IgD-negative memory B cell (primary cell): ENCODE measurements at regions not wholly inside any gene's neighbourhood (a gene's known extent, or its start where the extent isn't known, plus 50 kb on each side); places are given as distances from the start of the nearest gene placed in this dataset.
"Not testable (repeated sequence)": the region's sequence is repeated elsewhere in the genome, so short reads cannot be mapped to it uniquely, and the experiment has no call there.

ENCODE experiments used
- H3K27ac Mint-ChIP-seq, 3 donors: one replicate each; pipeline ENCODE4 v1.8.0; 2020 to 2022; ENCODE audit warnings: mild to moderate bottlenecking in 3 of 3, mixed read lengths in 3 of 3, moderate library complexity in 1 of 3
- H3K27me3 Mint-ChIP-seq: one replicate; pipeline ENCODE4 v1.8.0; 2021; ENCODE audit warnings: mixed read lengths
- H3K36me3 Mint-ChIP-seq: one replicate; pipeline ENCODE4 v1.8.0; 2020; ENCODE audit warnings: mild to moderate bottlenecking, mixed read lengths
- H3K4me1 Mint-ChIP-seq, 3 donors: one replicate each; pipeline ENCODE4 v1.8.0; 2020 to 2022; ENCODE audit warnings: mixed read lengths in 3 of 3, mild to moderate bottlenecking in 1 of 3
- H3K4me3 Mint-ChIP-seq, 4 donors: one replicate each; pipeline ENCODE4 v1.8.0; 2020 to 2022; ENCODE audit warnings: mild to moderate bottlenecking in 4 of 4, mixed read lengths in 4 of 4, moderate library complexity in 3 of 4
- H3K9me3 Mint-ChIP-seq, 3 donors: one replicate each; pipeline ENCODE4 v1.8.0; 2020 to 2021; ENCODE audit warnings: mixed read lengths in 3 of 3, mild to moderate bottlenecking in 1 of 3

DNA sequence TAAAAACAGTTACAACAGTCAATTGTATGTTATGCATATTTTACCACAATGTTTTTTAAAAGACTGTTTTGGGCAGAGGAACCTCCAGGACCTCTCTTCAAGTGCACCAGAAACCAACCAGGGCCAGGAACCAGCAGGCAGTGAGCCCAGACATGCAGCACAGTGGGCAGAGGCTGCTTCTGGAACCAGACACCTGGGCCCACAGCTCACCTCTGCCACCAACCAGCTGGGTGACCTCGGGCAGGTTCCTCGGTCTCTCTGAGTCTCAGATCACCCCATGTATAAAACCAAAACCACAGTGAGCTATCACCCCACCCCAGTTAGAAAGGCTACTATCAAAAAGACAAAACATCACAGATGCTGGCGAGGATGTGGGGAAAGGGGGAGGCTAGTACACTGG lies 161.0 kb downstream of the C16orf95 start:
- Mint-ChIP-seq H3K27me3 (no peaks in the 10 kb centered on the region), H3K36me3 (no peaks in the 10 kb centered on the region), H3K9me3 (peaks cover 0 to 5% (median 2%) of the 10 kb centered on the region in 3 donors), H3K27ac (no peak overlapping the region), H3K4me3 (no peak overlapping the region), H3K4me1 (no peaks in the 10 kb centered on the region)

DNA sequence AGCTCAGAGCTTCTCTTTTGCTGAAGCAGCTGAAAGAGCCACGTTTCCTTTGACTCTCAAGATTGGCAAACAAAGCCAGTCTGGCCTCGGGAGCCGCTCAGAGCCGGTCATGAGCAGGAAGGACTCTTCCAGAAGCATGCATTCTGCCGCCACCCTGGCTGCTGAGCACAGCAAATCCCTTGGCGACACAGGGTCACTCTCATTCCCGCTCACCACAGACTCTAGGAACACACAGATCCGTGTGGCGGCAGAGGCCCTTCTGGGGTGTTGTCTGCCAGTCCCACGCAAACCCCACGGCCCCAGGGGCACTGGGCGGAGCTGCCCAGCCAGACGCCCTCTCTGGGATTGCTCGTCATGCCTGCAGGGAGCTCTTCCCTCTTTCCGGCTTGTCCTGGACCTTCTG lies 157.0 kb downstream of the C16orf95 start:
- no peaks in the 10 kb centered on the region for H3K36me3 Mint-ChIP-seq
- no peaks in the 10 kb centered on the region for H3K4me1 Mint-ChIP-seq
- H3K4me3 Mint-ChIP-seq = peak overlapping the region in 1 of 4 donors; percentile 17
- peaks cover 3 to 4% (median 3%) of the 10 kb centered on the region in 3 donors for H3K9me3 Mint-ChIP-seq
- peaks cover 2% of the 10 kb centered on the region for H3K27me3 Mint-ChIP-seq
- no peak overlapping the region for H3K27ac Mint-ChIP-seq

DNA sequence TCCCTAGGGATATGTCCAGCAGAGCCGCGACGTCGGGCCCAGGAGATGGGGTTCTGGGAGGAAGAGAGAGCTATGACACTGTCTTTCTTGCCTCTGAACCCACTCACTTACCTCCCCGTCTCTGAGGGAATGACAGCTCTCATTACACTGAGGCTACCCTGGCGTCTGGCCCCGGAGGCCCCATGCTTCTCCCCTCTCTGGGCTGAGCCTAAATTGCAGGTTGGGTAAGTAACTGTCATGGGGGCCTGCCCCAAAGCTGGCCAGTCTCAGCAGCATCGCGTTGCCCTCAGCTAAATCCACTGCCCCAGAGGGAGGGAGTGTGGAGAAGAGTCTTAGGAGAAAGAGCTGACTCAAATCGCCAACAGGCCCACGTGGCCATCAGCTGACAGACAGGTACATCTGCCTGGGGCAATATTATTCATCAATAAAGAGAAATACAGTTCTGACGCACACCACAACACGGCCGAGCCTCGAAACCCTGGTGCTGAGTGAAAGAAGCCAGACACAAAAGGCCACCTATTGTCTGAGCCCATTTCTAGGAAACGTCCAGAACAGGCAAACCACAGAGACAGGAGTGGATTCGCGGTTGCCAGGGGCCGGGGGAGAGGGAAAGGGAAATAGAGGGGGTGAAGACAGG lies 156.4 kb downstream of the C16orf95 start:
- Mint-ChIP-seq H3K36me3 (no peaks in the 10 kb centered on the region), H3K4me1 (no peaks in the 10 kb centered on the region), H3K27me3 (peaks cover 2% of the 10 kb centered on the region), H3K27ac (peak overlapping the region in 1 of 3 donors; percentile 66), H3K4me3 (no peak overlapping the region), H3K9me3 (peaks cover 3 to 4% (median 3%) of the 10 kb centered on the region in 3 donors)

DNA sequence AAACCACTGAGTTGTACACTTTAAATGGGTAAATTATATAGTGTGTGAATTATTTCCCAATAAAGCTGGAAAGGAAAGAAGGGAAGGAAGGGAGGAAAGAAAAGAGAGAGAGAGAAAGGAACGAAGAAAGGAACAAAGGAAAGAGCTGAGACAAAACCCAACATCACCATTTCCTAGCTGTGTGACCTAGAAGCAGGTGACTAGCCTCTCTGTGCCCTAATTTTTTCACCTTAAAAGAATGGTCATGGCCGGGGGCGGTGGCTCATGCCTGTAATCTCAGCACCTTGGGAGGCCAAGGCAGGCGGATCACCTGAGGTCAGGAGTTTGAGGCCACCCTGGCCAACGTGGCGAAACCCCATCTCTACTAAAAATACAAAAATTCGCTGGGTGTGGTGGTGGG lies 155.8 kb downstream of the C16orf95 start:
- H3K36me3 Mint-ChIP-seq, H3K27me3 Mint-ChIP-seq, H3K4me3 Mint-ChIP-seq, H3K9me3 Mint-ChIP-seq, H3K4me1 Mint-ChIP-seq: not testable (repeated sequence)
- H3K27ac Mint-ChIP-seq = peak overlapping the region in 1 of 3 donors; percentile 66

DNA sequence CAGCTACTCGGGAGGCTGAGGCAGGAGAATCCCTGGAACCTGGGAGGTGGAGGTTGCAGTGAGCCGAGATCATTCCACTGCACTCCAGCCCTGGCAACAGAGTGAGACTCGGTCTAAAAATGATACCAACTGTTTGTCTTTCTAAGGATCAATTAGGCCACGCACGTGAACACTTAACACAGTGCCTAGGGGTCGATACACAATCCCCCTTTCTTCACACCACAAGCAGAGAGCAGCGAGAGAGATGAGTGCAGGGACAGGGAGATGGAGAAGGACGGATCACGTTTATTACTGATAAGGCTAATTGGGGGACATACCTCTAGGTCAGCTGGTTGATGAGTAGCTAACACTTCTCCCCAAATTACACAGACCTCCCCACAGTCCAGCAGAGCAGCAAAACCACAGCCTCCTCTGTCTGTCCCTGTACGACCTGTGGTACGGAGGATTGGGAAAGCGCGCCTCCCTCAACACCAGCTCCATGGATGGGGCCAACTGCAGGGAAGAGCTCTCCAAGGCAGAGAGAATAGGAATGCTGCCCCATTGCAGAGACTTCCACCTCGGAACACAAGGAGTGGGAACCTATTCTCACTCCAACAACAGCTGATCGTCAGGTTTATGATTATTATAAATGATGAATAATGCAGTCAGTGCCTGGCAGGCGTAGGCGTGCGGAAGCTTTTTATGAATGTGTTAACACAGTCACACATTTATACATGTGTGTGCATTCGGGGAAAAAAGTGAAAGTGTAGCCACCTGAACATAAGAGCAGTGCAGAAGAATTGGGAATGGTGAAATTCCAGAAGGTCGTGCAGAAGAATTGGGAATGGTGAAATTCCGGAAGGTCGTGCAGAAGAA lies 155.1 kb downstream of the C16orf95 start:
- Mint-ChIP-seq H3K27ac (peak overlapping the region in 2 of 3 donors; percentile 66 to 88), H3K4me1 (no peaks in the 10 kb centered on the region), H3K9me3 (peaks cover 3 to 4% (median 4%) of the 10 kb centered on the region in 3 donors), H3K27me3 (peaks cover 2% of the 10 kb centered on the region), H3K36me3 (peaks cover 1% of the 10 kb centered on the region), H3K4me3 (peak overlapping the region in 2 of 4 donors; percentile 19 to 28)

DNA sequence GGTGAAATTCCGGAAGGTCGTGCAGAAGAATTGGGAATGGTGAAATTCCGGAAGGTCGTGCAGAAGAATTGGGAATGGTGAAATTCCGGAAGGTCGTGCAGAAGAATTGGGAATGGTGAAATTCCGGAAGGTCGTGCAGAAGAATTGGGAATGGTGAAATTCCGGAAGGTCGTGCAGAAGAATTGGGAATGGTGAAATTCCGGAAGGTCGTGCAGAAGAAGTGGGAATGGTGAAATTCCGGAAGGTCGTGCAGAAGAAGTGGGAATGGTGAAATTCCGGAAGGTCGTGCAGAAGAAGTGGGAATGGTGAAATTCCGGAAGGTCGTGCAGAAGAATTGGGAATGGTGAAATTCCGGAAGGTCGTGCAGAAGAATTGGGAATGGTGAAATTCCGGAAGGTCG lies 154.4 kb downstream of the C16orf95 start:
- H3K9me3 Mint-ChIP-seq, H3K4me3 Mint-ChIP-seq, H3K36me3 Mint-ChIP-seq, H3K27me3 Mint-ChIP-seq, H3K4me1 Mint-ChIP-seq, H3K27ac Mint-ChIP-seq: not testable (repeated sequence)

DNA sequence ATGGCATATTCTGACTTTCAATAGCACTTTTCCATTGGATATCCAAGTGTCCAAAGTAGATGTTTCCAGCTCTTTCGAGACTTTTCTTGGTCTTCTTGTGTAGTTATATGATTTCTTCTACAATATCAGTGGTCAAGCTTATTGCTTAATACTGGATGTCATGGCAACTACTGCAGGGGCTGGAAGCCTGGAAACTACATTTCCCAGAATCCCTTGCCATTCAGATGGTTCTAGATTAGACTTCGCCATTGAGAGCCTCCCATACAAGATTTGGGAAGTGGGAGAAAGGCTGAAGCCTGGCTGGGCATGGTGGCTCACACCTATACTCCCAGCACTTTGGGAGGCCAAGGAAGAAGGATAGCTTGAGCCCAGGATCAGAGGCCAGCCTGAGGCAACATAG lies 153.6 kb downstream of the C16orf95 start:
- peaks cover 1% of the 10 kb centered on the region for H3K36me3 Mint-ChIP-seq
- H3K27me3 Mint-ChIP-seq = peaks cover 2% of the 10 kb centered on the region
- H3K4me1 Mint-ChIP-seq = no peaks in the 10 kb centered on the region
- no peak overlapping the region for H3K4me3 Mint-ChIP-seq
- peaks cover 2 to 4% (median 3%) of the 10 kb centered on the region in 3 donors for H3K9me3 Mint-ChIP-seq
- H3K27ac Mint-ChIP-seq = peak overlapping the region in 1 of 3 donors; percentile 62

DNA sequence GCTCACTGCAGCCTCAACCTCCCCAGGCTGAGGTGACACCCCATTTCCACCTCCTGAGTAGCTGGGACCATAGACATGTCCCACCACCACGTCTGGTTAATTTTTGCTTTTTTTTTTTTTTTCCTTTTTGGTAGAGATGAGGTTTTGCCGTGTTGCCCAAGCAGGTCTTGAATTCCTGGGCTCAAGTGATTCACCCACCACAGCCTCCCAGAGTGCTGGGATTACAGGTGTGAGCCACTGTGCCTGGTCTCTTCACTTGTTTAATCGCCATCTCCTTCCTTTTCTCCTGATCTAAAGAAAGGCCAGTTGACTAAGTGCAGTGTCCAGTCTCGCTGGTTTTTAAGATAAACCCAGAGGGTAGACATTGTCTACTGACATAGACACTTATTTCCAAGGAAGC lies 152.0 kb downstream of the C16orf95 start:
- Mint-ChIP-seq H3K9me3 (peaks cover 2 to 4% (median 3%) of the 10 kb centered on the region in 3 donors), H3K27me3 (peaks cover 2% of the 10 kb centered on the region), H3K36me3 (peaks cover 1% of the 10 kb centered on the region), H3K4me3 (no peak overlapping the region), H3K4me1 (no peaks in the 10 kb centered on the region), H3K27ac (no peak overlapping the region)

DNA sequence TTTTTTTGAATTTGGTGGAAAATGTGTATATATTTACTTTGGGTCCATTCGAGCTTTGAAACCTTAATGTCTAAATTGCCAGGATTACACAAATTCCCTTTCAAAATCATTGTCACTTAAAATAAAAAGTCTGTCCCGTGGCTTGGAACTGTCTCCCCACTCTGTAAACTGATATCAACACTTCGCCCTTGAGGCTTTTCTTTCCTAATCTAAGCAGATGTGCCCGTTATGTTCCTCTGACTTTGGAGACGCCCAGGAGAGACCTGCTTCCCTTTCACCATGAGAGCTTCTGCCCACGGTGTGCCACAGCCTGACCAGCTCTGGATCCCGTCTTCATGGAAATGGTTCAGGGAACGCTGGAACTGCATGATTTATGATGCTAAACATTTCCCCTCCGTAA lies 151.3 kb downstream of the C16orf95 start:
- no peak overlapping the region for H3K27ac Mint-ChIP-seq
- H3K4me3 Mint-ChIP-seq = no peak overlapping the region
- H3K4me1 Mint-ChIP-seq = no peaks in the 10 kb centered on the region
- peaks cover 1% of the 10 kb centered on the region for H3K36me3 Mint-ChIP-seq
- H3K9me3 Mint-ChIP-seq = peaks cover 2 to 4% (median 3%) of the 10 kb centered on the region in 3 donors
- H3K27me3 Mint-ChIP-seq = peaks cover 2% of the 10 kb centered on the region

DNA sequence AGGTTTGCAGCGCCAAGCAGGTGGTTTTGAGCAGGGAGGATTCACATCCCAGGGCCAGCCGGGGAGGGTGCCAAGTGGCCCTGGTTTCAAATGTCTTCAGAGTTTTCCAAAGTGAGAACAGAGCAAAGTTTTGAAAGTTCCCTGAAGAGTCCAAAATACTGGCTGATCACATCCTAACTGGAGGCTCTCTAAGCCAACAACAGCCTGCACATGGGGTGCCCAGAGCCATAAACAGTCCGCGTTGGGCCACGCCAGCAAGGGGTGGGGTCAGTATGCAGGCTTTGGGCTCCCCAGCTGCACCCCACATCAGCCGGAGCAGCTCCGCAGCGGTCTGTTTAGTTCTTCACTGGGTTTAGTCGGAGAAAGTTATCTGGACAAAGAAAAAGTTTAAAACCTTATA lies 150.9 kb downstream of the C16orf95 start:
- H3K27ac Mint-ChIP-seq = no peak overlapping the region
- peaks cover 1% of the 10 kb centered on the region for H3K36me3 Mint-ChIP-seq
- H3K4me1 Mint-ChIP-seq = no peaks in the 10 kb centered on the region
- no peak overlapping the region for H3K4me3 Mint-ChIP-seq
- H3K27me3 Mint-ChIP-seq = peaks cover 2% of the 10 kb centered on the region
- H3K9me3 Mint-ChIP-seq = peaks cover 2 to 7% (median 4%) of the 10 kb centered on the region in 3 donors

DNA sequence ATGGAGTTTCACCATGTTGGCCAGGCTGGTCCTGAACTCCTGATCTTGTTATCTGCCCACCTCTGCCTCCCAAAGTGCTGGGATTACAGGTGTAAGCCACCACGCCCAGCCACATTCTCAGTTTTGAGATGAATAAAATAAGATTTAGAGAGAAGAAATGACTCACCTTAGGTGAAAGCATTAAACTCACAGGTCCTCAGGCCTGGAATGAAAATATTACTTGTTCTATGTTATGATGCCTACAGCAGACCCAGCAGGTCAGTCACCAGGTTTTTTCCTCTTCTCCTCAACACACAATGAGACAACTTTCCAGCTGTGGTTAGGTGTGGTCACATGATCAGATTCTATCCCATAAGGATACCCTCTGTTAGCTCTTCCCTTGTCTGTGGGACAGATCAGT lies 150.3 kb downstream of the C16orf95 start:
- no peak overlapping the region for H3K27ac Mint-ChIP-seq
- peaks cover 2 to 8% (median 4%) of the 10 kb centered on the region in 3 donors for H3K9me3 Mint-ChIP-seq
- no peaks in the 10 kb centered on the region for H3K4me1 Mint-ChIP-seq
- H3K4me3 Mint-ChIP-seq = no peak overlapping the region
- H3K27me3 Mint-ChIP-seq = peaks cover 2% of the 10 kb centered on the region
- H3K36me3 Mint-ChIP-seq = peaks cover 1% of the 10 kb centered on the region

DNA sequence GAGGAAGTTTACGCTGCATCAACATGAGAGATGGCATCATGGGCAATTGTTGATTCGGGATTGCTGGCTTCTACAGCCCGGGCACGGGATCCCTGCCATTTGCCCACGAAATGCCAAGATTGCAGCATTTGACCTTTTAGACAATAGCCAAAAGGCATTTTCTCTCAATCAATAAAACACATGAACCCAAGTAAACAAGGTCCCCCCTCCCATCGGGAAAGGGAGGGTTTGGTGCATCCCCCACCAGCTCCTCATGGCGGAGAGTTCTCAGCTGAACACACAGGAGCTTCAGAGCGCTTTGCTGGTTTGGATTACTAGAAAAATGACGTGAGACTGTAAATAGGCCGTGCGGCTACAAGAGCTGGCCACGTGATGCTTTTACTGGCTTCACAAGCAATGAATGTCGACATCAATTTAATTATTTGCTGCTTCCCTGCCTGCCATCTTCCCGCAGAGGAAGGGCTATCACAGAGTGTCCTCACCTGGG lies 147.6 kb downstream of the C16orf95 start:
- Mint-ChIP-seq H3K4me3 (no peak overlapping the region), H3K9me3 (peaks cover 0 to 5% (median 4%) of the 10 kb centered on the region in 3 donors), H3K36me3 (peaks cover 1% of the 10 kb centered on the region), H3K27ac (no peak overlapping the region), H3K4me1 (no peaks in the 10 kb centered on the region), H3K27me3 (no peaks in the 10 kb centered on the region)

DNA sequence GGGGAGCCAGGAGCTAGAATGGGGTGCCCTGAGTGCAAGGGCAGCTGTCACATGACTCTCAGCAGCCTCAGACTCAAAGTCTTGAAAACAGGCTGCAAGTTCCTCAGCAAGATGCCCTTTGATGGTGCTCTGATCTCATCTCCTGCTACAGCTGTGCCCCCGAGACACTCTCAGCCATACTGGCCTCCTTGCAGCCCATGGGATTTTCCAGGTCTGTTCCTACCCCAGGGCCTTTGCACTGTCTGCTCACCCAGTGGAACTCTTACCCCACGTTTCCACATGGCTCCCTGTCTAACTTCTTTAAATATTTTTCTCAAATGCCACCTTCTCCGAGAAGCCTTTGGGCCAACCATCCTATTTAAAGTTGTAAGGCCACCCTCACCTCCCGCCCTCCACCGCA lies 146.9 kb downstream of the C16orf95 start:
- H3K36me3 Mint-ChIP-seq = peaks cover 1% of the 10 kb centered on the region
- no peak overlapping the region for H3K27ac Mint-ChIP-seq
- H3K4me1 Mint-ChIP-seq = no peaks in the 10 kb centered on the region
- no peaks in the 10 kb centered on the region for H3K27me3 Mint-ChIP-seq
- peaks cover 0 to 5% (median 4%) of the 10 kb centered on the region in 3 donors for H3K9me3 Mint-ChIP-seq
- H3K4me3 Mint-ChIP-seq = no peak overlapping the region

DNA sequence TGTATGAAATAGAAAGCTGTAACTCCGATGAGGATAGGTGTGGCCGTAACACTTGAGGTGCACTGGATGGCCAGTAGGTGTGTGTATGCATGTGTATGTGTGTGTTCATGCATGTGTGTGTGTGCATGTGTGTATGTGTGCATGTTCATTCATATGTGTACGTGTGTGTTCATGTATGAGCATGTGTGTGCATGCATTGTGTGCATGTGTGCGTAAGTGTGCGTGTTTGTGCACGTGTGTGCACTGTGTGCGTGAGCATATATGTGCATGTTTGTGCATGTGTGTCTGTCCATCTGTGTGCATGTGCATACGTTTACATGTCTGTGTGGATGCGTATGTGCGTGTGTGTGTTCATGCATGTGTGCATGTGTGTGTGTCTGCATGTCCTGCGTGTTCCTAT lies 145.5 kb downstream of the C16orf95 start:
- Mint-ChIP-seq H3K36me3 (no peaks in the 10 kb centered on the region), H3K27ac (no peak overlapping the region), H3K4me1 (no peaks in the 10 kb centered on the region), H3K9me3 (peaks cover 0 to 5% (median 4%) of the 10 kb centered on the region in 3 donors), H3K27me3 (peaks cover 2% of the 10 kb centered on the region), H3K4me3 (no peak overlapping the region)

DNA sequence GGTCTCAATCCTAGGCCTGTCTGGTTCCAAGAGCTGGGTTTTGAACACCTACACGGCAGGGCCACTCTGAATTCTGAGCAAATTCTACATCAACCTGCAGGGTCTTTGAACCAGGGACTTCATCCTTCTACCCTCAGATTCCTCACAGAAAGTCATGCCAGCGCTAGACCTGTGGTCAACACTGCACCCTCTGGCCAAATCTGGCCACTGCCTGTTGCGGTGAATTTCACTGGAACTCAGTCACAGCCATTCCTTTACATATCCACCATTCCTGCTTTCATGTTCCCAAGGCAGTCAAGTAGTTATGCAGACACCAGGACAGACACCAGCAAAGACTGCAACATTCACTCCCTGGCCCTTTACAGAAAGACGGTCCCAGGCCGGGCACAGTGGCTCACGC lies 144.6 kb downstream of the C16orf95 start:
- H3K27ac Mint-ChIP-seq = no peak overlapping the region
- H3K36me3 Mint-ChIP-seq = no peaks in the 10 kb centered on the region
- peaks cover 0 to 5% (median under 1%) of the 10 kb centered on the region in 3 donors for H3K9me3 Mint-ChIP-seq
- H3K4me3 Mint-ChIP-seq = no peak overlapping the region
- no peaks in the 10 kb centered on the region for H3K4me1 Mint-ChIP-seq
- H3K27me3 Mint-ChIP-seq = peaks cover 7% of the 10 kb centered on the region
